Coronary artery (tissue), 2 donors: ENCODE measurements at regions not wholly inside any gene's neighbourhood (a gene's known extent, or its start where the extent isn't known, plus 50 kb on each side); places are given as distances from the start of the nearest gene placed in this dataset.

Experiments used
- DNase-seq: peaks from one replicate; pipeline ENCODE4 v3.0.0-alpha.2; 2017; ENCODE audit warnings: low spot score
- H3K27ac ChIP-seq, 2 donors: fragments of 200-600 bp; sonication (generic); one replicate each; pipeline ENCODE4 v1.5.1; 2016 to 2019
- H3K4me3 ChIP-seq: fragments of 200-600 bp; sonication (generic); 2 replicates; pipeline ENCODE4 v1.5.1; 2016; ENCODE audit warnings: mild to moderate bottlenecking, moderate library complexity
- CTCF ChIP-seq: fragments of 200-600 bp; sonication (generic); IDR thresholded peaks from one replicate; pipeline ENCODE4 v1.5.1; 2019; ENCODE audit warnings: antibody characterized with exemption

DNA sequence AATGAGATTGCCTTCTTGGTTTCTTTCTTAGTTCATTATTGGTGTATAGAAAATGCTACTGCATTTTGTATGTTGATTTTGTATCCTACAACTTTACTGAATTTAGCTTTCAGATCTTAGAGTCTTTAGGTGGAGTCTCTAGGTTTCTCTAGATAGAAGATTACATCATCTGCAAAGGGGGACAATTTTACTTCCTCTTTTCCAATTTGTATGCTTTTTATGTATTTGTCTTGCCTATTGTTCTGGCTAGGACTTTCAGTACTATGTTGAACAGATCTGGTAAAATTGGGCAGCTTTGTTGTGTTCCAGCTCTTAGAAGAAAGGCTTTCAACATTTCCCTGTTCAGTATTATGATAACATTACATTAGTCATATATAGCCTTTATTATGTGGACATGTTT, 101.0 kb upstream of the SPRY2 start:
- no peak for DNase-seq
- no peak for TF ChIP-seq CTCF
- H3K4me3 ChIP-seq = no peak overlapping the region
- peak overlapping the region in 1 of 2 donors; percentile 3 for H3K27ac ChIP-seq

GRCh38 chr13:80438521-80438920, 97.6 kb upstream of the SPRY2 start:
- no peak for DNase-seq
- Histone ChIP-seq H3K4me3 (no peak overlapping the region), H3K27ac (no peak overlapping the region)
- no peak for TF ChIP-seq CTCF

DNA sequence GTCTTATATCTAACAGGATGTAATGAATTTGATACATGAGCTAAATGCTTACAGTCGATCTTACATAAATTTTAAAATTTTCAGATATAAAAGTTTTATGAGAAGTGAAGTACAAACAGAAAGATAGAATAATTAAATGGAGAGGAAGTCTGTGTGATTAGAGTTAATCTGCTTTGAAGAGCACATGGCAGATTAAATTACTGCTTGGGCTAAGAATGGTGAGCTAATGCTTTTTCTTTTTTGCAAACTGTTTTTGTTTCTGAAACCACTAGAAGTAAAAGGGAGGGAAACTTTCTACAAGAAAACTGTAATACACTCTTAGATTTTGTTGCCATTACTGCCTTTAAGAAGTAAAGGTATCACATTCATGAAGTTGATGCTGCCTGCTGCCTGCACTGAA, 96.3 kb upstream of the SPRY2 start:
- no peak for DNase-seq
- no peak overlapping the region for H3K4me3 ChIP-seq
- peak overlapping the region in 1 of 2 donors; percentile 28 for H3K27ac ChIP-seq
- TF ChIP-seq CTCF = no peak

DNA sequence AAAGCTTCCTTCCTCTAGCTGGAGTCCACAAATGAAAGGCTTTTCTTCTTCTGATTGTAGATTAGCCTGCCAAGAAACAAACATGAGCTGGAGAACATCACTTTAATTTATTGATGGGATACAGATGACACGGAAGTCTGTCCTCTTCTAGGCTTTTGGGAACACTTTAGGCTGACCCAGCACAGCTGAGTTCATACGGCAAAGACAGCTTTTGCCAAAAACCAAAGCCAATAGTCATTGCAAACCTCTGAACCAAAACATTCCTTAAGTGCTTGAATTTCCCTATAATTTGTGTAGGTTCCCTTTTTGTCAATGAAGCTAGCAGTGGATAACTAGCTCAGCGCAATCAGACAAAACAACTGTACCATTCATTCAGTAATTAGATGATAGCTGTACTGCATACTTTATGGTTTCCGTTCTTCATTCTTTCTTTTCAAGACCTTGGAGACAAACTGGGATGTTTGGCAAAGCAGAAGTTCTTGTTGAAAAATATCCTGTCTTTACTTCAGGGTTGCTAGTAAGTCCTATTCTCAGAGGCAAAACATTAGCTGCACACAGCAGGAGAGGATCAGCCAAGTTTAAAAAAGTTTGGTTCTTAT, 95.7 kb upstream of the SPRY2 start:
- no peak for TF ChIP-seq CTCF
- Histone ChIP-seq H3K27ac (peak overlapping the region in 1 of 2 donors; percentile 28), H3K4me3 (peak overlapping the region; percentile 25)
- DNase-seq = no peak

GRCh38 chr13:80430561-80430960, 89.6 kb upstream of the SPRY2 start:
- Histone ChIP-seq H3K4me3 (no peak overlapping the region), H3K27ac (no peak overlapping the region)
- no peak for DNase-seq
- TF ChIP-seq CTCF = no peak

- DNase-seq = no peak
- no peak overlapping the region for H3K4me3 ChIP-seq
- TF ChIP-seq CTCF = no peak
- H3K27ac ChIP-seq = no peak overlapping the region
Measured at GRCh38 chr13:80428349-80429096, 87.6 kb upstream of the SPRY2 start.

DNA sequence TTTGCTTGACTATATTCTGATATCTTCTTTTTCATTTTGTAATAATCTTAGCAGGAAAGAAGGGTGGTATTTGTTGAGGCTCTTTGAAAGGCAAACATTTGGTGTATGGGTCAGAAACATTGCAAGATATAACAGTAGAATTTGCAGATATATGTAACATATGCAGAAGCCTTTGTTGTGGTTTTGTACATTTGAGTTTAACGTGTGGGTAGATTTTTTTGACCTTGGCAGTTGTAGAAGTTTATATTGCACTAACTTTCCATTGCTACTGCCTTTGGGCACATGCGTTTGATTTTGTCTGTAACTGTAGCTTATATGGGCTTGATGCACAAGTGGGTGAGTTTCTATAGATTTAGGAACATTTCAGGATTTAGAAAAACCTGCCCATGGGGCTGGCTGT, 78.5 kb upstream of the SPRY2 start:
- no peak for TF ChIP-seq CTCF
- no peak for DNase-seq
- H3K27ac ChIP-seq = no peak overlapping the region
- no peak overlapping the region for H3K4me3 ChIP-seq
